ENCODE measurements at regions not wholly inside any gene's neighbourhood (a gene's known extent, or its start where the extent isn't known, plus 50 kb on each side); places are given as distances from the start of the nearest gene placed in this dataset.

DNA sequence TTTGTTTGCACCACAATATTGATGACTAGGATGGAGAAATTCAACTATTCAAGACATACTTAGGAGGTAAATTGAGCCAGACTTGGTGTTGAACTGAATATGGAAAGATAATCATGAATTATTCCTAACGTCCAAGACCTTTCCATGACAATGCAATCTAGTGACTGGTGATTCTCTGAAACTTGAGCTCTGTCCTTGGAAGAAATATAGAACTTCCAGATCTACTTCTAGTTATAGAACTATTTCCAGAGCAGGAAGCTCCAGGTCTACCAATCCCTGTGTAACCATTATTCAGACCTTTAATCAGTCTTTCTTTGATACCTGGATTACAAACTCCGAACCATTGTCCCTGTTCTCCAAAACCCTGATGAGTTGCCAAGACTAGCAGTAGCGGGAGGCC, 272.6 kb upstream of the SLC14A2 start:
- TF ChIP-seq, protein P1, sequence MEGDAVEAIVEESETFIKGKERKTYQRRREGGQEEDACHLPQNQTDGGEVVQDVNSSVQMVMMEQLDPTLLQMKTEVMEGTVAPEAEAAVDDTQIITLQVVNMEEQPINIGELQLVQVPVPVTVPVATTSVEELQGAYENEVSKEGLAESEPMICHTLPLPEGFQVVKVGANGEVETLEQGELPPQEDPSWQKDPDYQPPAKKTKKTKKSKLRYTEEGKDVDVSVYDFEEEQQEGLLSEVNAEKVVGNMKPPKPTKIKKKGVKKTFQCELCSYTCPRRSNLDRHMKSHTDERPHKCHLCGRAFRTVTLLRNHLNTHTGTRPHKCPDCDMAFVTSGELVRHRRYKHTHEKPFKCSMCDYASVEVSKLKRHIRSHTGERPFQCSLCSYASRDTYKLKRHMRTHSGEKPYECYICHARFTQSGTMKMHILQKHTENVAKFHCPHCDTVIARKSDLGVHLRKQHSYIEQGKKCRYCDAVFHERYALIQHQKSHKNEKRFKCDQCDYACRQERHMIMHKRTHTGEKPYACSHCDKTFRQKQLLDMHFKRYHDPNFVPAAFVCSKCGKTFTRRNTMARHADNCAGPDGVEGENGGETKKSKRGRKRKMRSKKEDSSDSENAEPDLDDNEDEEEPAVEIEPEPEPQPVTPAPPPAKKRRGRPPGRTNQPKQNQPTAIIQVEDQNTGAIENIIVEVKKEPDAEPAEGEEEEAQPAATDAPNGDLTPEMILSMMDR (IDR thresholded peaks at IDR 0.05), result no peak
- TF ChIP-seq POLR2A (IDR thresholded peaks at IDR 0.05), result no peak
- no peak for TF ChIP-seq EP300 (IDR thresholded peaks at IDR 0.05)

All from ovary (tissue), 3 donors.